Smooth muscle cell (in vitro differentiated cells): ENCODE measurements at regions not wholly inside any gene's neighbourhood (a gene's known extent, or its start where the extent isn't known, plus 50 kb on each side); places are given as distances from the start of the nearest gene placed in this dataset.

Experiments
- DNase-seq: peaks from one replicate; lab custom pipeline; 2025; ENCODE audit not compliant: unreplicated experiment; lab: John Stamatoyannopoulos, UW
- H2AFZ ChIP-seq: fragments of 200-600 bp; sonication (generic); 2 replicates; pipeline ENCODE4 v1.6.0; 2016; ENCODE audit warnings: antibody characterized with exemption, low read depth, mild to moderate bottlenecking
- H3F3A ChIP-seq: fragments of 200-600 bp; sonication (generic); 2 replicates; pipeline ENCODE4 v1.6.0; 2017; ENCODE audit warnings: antibody characterized with exemption, low read depth
- H3K27ac ChIP-seq: fragments of 200-600 bp; sonication (generic); 2 replicates; pipeline ENCODE4 v1.5.1; 2016; ENCODE audit warnings: low read depth, mild to moderate bottlenecking
- H3K27me3 ChIP-seq: fragments of 200-600 bp; sonication (generic); 2 replicates; pipeline ENCODE4 v1.6.1; 2016; ENCODE audit warnings: low read depth, mild to moderate bottlenecking
- H3K36me3 ChIP-seq: fragments of 200-600 bp; sonication (generic); 2 replicates; pipeline ENCODE4 v1.5.1; 2016; ENCODE audit warnings: low read depth
- H3K4me1 ChIP-seq: fragments of 200-600 bp; sonication (generic); 2 replicates; pipeline ENCODE4 v1.5.1; 2016; ENCODE audit warnings: low read depth
- H3K4me2 ChIP-seq: fragments of 200-600 bp; sonication (generic); 2 replicates; pipeline ENCODE4 v1.6.0; 2016; ENCODE audit warnings: mild to moderate bottlenecking
- H3K4me3 ChIP-seq: fragments of 200-600 bp; sonication (generic); 2 replicates; pipeline ENCODE4 v1.5.1; 2016; ENCODE audit warnings: mild to moderate bottlenecking
- H3K79me2 ChIP-seq: fragments of 200-600 bp; sonication (generic); 2 replicates; pipeline ENCODE4 v1.6.0; 2016; ENCODE audit warnings: low read depth, mild to moderate bottlenecking
- H3K9ac ChIP-seq: fragments of 200-600 bp; sonication (generic); 2 replicates; pipeline ENCODE4 v1.6.0; 2016; ENCODE audit warnings: low read depth
- H3K9me3 ChIP-seq: fragments of 200-600 bp; sonication (generic); replicated peaks from 2 replicates; pipeline ENCODE4 v1.5.1; 2016; ENCODE audit warnings: low read depth
- H4K20me1 ChIP-seq: fragments of 200-600 bp; sonication (generic); 2 replicates; pipeline ENCODE4 v1.6.0; 2016; ENCODE audit warnings: low read depth
- CTCF ChIP-seq: fragments of 200-600 bp; sonication (generic); IDR thresholded peaks from 2 replicates; pipeline ENCODE4 v1.5.1; 2017; ENCODE audit warnings: borderline replicate concordance, mild to moderate bottlenecking, antibody characterized with exemption; ENCODE audit not compliant: insufficient read depth, poor library complexity, severe bottlenecking
- WGBS: methylation state at CpG from one replicate; pipeline ENCODE4 v1.1.7; 2016; ENCODE audit warnings: low lambda C conversion rate; 5-methylcytosine and 5-hydroxymethylcytosine counted together

GRCh38 chr15:35888815-35889214, 342.9 kb upstream of the DPH6 start:
- Histone ChIP-seq H3K27ac (no peak overlapping the region), H2AFZ (no peak overlapping the region), H4K20me1 (no peaks in the 10 kb centered on the region), H3K9me3 (no peaks in the 10 kb centered on the region), H3K27me3 (no peaks in the 10 kb centered on the region), H3K4me2 (no peak overlapping the region), H3K9ac (no peak overlapping the region), H3K79me2 (no peaks in the 10 kb centered on the region), H3F3A (no peaks in the 10 kb centered on the region), H3K4me1 (no peaks in the 10 kb centered on the region), H3K4me3 (no peak overlapping the region), H3K36me3 (no peaks in the 10 kb centered on the region)
- WGBS = 90% methylated on average over 1 of the region's 1 CpG
- TF ChIP-seq CTCF = no peak
- no peak for DNase-seq

GRCh38 chr15:35907511-35907910, 361.5 kb upstream of the DPH6 start:
- H3K36me3 ChIP-seq = no peaks in the 10 kb centered on the region
- H3K4me2 ChIP-seq = no peak overlapping the region
- no peaks in the 10 kb centered on the region for H3K9me3 ChIP-seq
- H3K27ac ChIP-seq = no peak overlapping the region
- H2AFZ ChIP-seq = no peak overlapping the region
- no peak overlapping the region for H3K9ac ChIP-seq
- TF ChIP-seq CTCF = no peak
- no peaks in the 10 kb centered on the region for H3F3A ChIP-seq
- H3K4me3 ChIP-seq = no peak overlapping the region
- no peaks in the 10 kb centered on the region for H3K79me2 ChIP-seq
- H3K27me3 ChIP-seq = no peaks in the 10 kb centered on the region
- no peaks in the 10 kb centered on the region for H4K20me1 ChIP-seq
- no peak for DNase-seq
- 86% methylated on average over 3 of the region's 3 CpGs for WGBS
- no peaks in the 10 kb centered on the region for H3K4me1 ChIP-seq

- no peak for TF ChIP-seq CTCF
- Histone ChIP-seq H3K27me3 (no peaks in the 10 kb centered on the region), H4K20me1 (no peaks in the 10 kb centered on the region), H3F3A (no peaks in the 10 kb centered on the region), H3K36me3 (no peaks in the 10 kb centered on the region), H3K4me2 (no peak overlapping the region), H3K4me3 (no peak overlapping the region), H3K4me1 (no peaks in the 10 kb centered on the region), H3K9ac (no peak overlapping the region), H3K9me3 (no peaks in the 10 kb centered on the region), H3K79me2 (no peaks in the 10 kb centered on the region), H3K27ac (no peak overlapping the region), H2AFZ (no peak overlapping the region)
- WGBS = 89% methylated on average over 3 of the region's 3 CpGs
- no peak for DNase-seq
Measured at GRCh38 chr15:35909414-35909813, 363.4 kb upstream of the DPH6 start.

GRCh38 chr15:35910227-35910626, 364.3 kb upstream of the DPH6 start:
- 93% methylated on average over 2 of the region's 2 CpGs for WGBS
- TF ChIP-seq CTCF = no peak
- Histone ChIP-seq H3K9me3 (no peaks in the 10 kb centered on the region), H4K20me1 (no peaks in the 10 kb centered on the region), H3K4me3 (no peak overlapping the region), H3K4me2 (no peak overlapping the region), H3K4me1 (no peaks in the 10 kb centered on the region), H2AFZ (no peak overlapping the region), H3K36me3 (no peaks in the 10 kb centered on the region), H3K9ac (no peak overlapping the region), H3K27ac (no peak overlapping the region), H3K27me3 (no peaks in the 10 kb centered on the region), H3K79me2 (no peaks in the 10 kb centered on the region), H3F3A (no peaks in the 10 kb centered on the region)
- no peak for DNase-seq
